Ectodermal cell (in vitro differentiated cells): ENCODE measurements at regions not wholly inside any gene's neighbourhood (a gene's known extent, or its start where the extent isn't known, plus 50 kb on each side); places are given as distances from the start of the nearest gene placed in this dataset.

Source experiments
- H3K27ac ChIP-seq: 2 replicates; pipeline ENCODE4 v1.7.0; 2013; ENCODE audit warnings: mild to moderate bottlenecking, low read depth, low read length; ENCODE audit not compliant: insufficient read depth, poor library complexity, severe bottlenecking
- H3K27me3 ChIP-seq: 2 replicates; pipeline ENCODE4 v1.7.0; 2013; ENCODE audit warnings: mild to moderate bottlenecking, low read length; ENCODE audit not compliant: insufficient read depth, control insufficient read depth, poor library complexity, severe bottlenecking
- H3K36me3 ChIP-seq: one replicate; pipeline ENCODE4 v1.7.0; 2013; ENCODE audit warnings: low read length; ENCODE audit not compliant: control insufficient read depth, insufficient read depth
- H3K4me1 ChIP-seq: one replicate; pipeline ENCODE4 v1.7.0; 2013; ENCODE audit warnings: low read length; ENCODE audit not compliant: control insufficient read depth, insufficient read depth
- H3K4me3 ChIP-seq: 2 replicates; pipeline ENCODE4 v1.7.0; 2013; ENCODE audit warnings: low read depth, low read length, control low read depth; ENCODE audit not compliant: insufficient read depth
- H3K9me3 ChIP-seq: 2 replicates; pipeline ENCODE4 v1.7.0; 2013; ENCODE audit warnings: mild to moderate bottlenecking, low read length, moderate library complexity; ENCODE audit not compliant: control insufficient read depth
- WGBS, 2 experiments: methylation state at CpG; one replicate each; pipeline ENCODE4 v1.1.7; 2013; ENCODE audit warnings: missing lambda C conversion rate in 2 of 2; 5-methylcytosine and 5-hydroxymethylcytosine counted together

DNA sequence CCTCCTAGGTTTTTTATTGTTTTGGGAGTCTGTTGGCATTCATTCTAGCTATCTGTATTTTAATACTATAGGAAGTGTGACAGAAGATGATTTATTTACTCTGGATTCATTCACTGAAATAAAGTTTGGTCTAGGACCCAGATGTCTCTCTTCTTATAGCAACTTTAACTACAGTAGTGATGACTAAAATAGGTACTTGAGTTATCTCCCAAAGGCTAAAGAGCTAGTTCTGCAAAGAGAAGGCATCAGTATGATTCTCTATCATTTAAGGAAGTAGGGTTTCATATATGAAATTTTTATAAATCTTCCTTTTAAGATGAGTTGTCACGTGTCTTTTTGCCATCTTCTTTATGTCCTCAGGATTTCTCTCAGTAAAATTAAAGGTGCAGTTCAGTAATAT is 507.4 kb downstream of the KCTD12 start:
- 88 to 100% methylated on average over 1 of the region's 1 CpG for WGBS, 2 experiments
- Histone ChIP-seq H3K4me1 (no peaks in the 10 kb centered on the region), H3K9me3 (no peaks in the 10 kb centered on the region)

DNA sequence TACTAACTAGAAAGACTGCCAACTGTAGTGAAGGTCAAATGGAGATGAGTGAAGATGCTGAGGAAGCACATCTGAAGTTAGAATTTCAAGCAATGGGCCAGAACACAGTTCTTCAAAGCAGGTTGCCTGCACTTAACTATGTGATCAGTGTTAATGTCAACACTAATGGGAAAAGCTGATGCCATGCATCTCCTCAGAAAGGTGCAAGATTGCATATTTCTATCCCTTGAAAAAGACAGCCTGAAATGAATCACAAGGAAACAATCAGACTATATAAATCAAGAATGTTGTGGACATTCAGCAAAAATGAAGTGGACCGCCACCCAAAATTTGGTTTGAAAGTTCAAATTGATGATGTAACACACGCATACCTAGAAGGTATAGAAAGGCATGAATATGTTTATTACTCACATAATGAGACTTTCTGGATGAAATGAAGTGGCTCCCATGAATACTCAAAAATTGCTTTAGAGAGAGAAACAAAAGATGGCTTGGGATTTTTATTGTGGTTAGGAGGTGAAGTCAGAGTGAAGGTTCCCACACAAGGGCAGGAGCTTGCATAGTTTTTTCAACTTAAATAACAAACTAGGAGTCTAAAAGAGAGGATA is 522.4 kb downstream of the KCTD12 start:
- 100% methylated on average over 2 of the region's 2 CpGs for WGBS, 2 experiments
- Histone ChIP-seq H3K4me1 (no peaks in the 10 kb centered on the region), H3K36me3 (no peaks in the 10 kb centered on the region), H3K27ac (no peak overlapping the region), H3K9me3 (no peaks in the 10 kb centered on the region), H3K27me3 (no peaks in the 10 kb centered on the region), H3K4me3 (no peak overlapping the region)

More for the DNA sequence above, 507.4 kb downstream of the KCTD12 start:
- no peak overlapping the region for H3K27ac ChIP-seq
- no peaks in the 10 kb centered on the region for H3K36me3 ChIP-seq
- H3K4me3 ChIP-seq: no peak overlapping the region
- no peaks in the 10 kb centered on the region for H3K27me3 ChIP-seq

DNA sequence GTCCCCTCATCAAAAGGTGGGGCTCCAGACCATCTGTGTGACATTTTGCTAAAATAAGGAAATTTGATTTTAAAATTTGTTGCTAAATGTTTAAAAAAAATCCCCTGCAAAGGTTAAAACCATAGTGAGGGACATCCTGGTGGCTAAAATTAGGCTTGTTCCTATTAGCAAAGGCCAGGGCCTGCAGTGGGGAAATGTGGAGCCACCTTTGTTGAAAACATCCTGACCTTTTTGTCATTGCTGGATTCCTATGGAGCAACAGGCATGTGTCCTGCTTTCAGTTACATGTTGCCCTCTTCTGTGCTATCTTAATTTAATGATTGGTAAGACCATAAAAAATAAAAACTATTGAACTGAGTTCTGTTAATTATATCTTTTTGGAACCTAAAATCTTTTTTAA is 524.3 kb downstream of the KCTD12 start:
- H3K36me3 ChIP-seq: no peaks in the 10 kb centered on the region
- H3K9me3 ChIP-seq: no peaks in the 10 kb centered on the region
- no peaks in the 10 kb centered on the region for H3K4me1 ChIP-seq
- no peak overlapping the region for H3K27ac ChIP-seq
- no peaks in the 10 kb centered on the region for H3K27me3 ChIP-seq
- H3K4me3 ChIP-seq: no peak overlapping the region

DNA sequence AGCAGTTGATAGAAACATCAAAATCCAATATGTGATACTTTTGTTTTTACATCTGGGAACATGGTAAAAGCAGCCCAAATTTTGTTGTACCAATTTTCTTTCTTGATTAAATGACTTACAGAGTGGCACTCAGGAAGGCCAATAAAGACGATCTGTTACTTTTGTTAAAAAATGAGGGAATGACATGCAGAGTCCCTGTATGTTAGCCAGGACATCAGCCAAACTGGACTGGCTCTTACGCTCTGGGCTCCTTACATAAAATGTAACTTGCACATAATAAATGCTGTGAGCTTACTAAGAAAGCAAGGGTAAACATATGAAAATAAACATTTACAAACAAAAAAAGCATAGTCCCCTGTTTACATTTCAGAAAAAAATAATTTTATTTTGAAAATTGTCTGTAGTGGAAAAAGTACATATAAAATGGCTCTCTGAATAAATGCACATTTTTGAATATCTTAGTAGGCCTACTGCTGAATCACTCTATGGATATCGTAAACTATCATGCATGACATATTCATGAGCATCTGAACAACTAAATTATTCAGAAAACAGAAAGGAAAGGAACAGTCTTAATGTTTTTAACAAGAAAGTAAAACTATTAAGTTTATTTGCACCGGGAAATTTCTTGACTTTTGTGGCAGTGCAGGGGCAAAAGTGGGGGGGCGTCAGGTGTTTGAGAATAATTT is 534.5 kb downstream of the KCTD12 start:
- no peaks in the 10 kb centered on the region for H3K27me3 ChIP-seq
- no peaks in the 10 kb centered on the region for H3K9me3 ChIP-seq
- H3K36me3 ChIP-seq: no peaks in the 10 kb centered on the region
- no peak overlapping the region for H3K27ac ChIP-seq
- WGBS, 2 experiments: 72 to 79% methylated on average over 3 to 4 of the region's 5 CpGs
- H3K4me1 ChIP-seq: no peaks in the 10 kb centered on the region
- H3K4me3 ChIP-seq: no peak overlapping the region

DNA sequence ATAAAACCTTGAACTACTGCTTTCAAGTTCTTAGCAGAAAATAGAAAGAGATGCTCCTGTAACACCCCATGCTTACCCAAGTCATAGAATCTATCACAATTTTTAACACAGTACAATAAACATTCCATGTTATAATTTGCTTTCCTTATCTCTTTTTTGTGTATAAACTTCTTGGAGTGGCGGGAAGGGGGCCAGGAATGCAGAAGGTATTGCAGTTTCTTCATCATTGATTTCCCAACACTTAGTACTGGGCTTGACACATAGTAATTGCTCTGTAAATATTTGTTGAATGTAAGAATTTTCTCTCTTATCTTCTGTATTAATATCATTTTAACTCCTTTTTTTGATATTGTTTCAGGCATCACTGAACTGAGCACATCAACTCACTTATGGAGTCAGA is 535.8 kb downstream of the KCTD12 start:
- WGBS, 2 experiments: 100% methylated on average over 1 of the region's 1 CpG; no CpG with 5 or more reads in 1 of the 2 experiments
- Histone ChIP-seq H3K27ac (no peak overlapping the region), H3K4me1 (no peaks in the 10 kb centered on the region), H3K4me3 (no peak overlapping the region), H3K9me3 (no peaks in the 10 kb centered on the region), H3K36me3 (no peaks in the 10 kb centered on the region), H3K27me3 (no peaks in the 10 kb centered on the region)

DNA sequence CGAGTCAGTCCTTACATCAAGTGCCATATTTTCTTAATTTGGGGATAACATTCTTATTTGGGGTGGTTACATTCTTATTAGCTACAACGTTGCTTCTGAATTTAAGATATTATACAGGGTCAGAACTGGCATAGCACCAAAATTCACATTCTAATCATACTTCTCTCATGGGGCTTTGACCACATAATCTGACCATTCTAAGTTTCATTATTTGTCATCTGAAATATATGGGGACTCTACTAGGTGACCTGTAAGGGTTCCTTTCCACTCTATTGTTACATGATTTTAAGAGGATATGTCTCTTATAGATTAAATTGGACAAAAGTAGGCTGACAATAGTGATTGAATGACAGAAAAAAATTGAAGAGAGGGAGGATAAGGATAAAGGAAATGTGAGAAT is 536.5 kb downstream of the KCTD12 start:
- Histone ChIP-seq H3K27ac (no peak overlapping the region), H3K27me3 (no peaks in the 10 kb centered on the region), H3K9me3 (no peaks in the 10 kb centered on the region), H3K4me1 (no peaks in the 10 kb centered on the region), H3K36me3 (no peaks in the 10 kb centered on the region), H3K4me3 (no peak overlapping the region)
- WGBS, 2 experiments: 78 to 82% methylated on average over 2 of the region's 2 CpGs

DNA sequence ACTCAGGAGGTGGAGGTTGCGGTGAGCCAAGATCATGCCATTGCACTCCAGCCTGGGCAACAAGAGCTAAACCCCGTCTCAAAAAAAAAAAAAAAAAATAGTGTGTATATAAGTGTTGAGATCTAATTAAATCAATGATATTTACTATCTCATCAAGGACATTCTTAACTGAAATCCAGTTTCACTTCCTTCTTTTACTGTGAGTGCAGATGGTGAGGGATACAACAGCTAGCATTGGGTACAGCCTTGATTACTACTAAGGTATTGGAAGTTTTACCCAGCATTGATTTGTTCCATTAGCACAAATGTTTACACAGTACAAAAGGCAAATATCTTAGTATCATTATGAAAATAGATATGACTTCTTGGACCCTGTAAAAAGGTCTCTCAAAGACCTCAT is 546.6 kb downstream of the KCTD12 start:
- H3K27ac ChIP-seq: no peak overlapping the region
- no peaks in the 10 kb centered on the region for H3K4me1 ChIP-seq
- H3K4me3 ChIP-seq: no peak overlapping the region
- WGBS, 2 experiments: no CpG with 5 or more reads among the region's 2 CpGs
- no peaks in the 10 kb centered on the region for H3K27me3 ChIP-seq
- peaks cover 2% of the 10 kb centered on the region for H3K9me3 ChIP-seq
- no peaks in the 10 kb centered on the region for H3K36me3 ChIP-seq

DNA sequence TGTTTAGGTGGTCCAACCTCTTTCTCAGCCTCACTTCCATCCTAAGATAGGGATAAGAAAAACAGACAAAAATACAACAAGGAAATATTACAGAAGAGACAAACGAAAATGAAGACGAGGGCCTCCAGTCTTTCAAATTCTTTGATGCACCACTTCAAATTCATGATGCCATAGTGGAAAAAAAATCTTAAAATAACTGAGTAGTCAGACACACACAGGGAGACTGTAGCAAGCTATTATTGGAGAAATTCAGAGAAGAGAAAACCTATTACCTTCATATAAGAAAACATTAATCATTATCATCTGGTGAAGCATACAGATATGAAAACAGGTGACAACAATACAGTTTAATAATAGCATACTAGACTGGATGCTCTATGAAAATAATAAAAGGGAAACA is 548.2 kb downstream of the KCTD12 start:
- Histone ChIP-seq H3K36me3 (no peaks in the 10 kb centered on the region), H3K4me1 (no peaks in the 10 kb centered on the region), H3K27ac (no peak overlapping the region), H3K27me3 (no peaks in the 10 kb centered on the region), H3K4me3 (no peak overlapping the region), H3K9me3 (peaks cover 2% of the 10 kb centered on the region)
- 71 to 100% methylated on average over 2 of the region's 2 CpGs for WGBS, 2 experiments

DNA sequence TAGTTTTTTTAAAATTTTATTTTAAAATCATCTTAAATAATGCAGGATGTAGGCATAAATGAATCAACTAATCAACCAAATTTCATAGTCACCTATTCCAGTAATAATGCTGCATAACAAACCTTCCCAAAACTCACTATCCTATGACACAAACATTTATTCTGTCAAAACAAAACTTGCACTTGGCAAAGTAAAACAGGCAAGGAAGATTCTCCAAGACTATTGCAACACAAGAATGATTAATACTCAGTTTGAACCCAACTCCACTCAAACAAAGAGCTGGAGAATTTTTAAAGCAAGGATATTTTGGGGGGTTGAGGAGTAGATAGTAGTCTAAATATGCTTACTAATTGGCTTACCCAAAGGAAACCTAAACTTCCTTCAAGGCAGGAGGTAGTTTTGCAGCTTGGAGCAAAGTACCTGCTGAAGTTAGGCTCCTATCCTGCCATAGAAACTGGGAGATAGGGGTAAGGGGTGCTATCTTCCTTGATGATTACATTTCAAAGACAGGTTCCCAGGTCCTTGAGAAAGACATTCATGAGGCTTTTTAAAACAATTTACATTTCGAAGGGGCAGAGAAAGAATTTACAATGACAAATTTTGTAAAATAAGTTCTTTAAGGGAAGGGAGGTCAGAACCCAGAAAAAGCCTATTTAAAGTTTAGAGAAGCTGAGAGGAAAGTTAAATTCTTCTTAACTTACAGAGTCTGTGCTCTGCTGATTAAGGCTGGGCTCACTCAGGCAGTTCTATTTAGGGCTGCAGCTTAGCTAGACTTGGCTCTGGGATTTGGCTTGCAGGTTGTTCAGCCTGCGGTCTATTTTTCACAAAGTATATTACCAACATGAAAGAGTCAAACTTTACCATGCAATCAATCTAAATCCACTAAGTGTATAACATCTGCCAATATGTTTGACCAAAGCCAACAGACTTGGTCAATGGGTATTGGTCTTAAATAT is 549.0 kb downstream of the KCTD12 start:
- Histone ChIP-seq H3K27me3 (no peaks in the 10 kb centered on the region), H3K4me1 (no peaks in the 10 kb centered on the region), H3K9me3 (no peaks in the 10 kb centered on the region), H3K4me3 (no peak overlapping the region), H3K27ac (no peak overlapping the region), H3K36me3 (no peaks in the 10 kb centered on the region)
- 41 to 43% methylated on average over 2 of the region's 2 CpGs for WGBS, 2 experiments

DNA sequence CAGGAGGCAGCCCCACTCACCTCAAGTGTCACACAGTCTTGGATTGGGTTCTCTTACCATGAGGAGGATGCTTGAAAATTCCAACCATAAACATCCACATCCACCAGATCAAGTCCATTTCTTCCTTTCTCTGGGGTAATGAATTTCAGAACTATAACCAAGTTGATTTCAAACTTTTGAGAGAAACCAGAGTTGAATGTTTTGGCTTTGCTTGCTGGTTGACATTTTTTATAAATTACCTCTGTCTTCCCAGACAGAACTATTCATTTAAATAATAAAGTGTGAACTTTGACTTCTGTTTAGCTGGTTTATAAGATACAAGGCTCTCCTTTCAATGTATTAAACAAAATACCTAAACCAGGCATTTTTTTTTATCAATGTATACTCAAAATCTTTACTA is 550.7 kb downstream of the KCTD12 start:
- Histone ChIP-seq H3K36me3 (no peaks in the 10 kb centered on the region), H3K27ac (no peak overlapping the region), H3K4me1 (no peaks in the 10 kb centered on the region)

More for the DNA sequence above, 550.7 kb downstream of the KCTD12 start:
- no peaks in the 10 kb centered on the region for H3K27me3 ChIP-seq
- no peaks in the 10 kb centered on the region for H3K9me3 ChIP-seq
- no peak overlapping the region for H3K4me3 ChIP-seq
